BLaER1 treated with 17β-estradiol and CSF1 and Interleukin-3, amounts not matched to agents 10 nM and 100 nM (cell line): ENCODE measurements at regions not wholly inside any gene's neighbourhood (a gene's known extent, or its start where the extent isn't known, plus 50 kb on each side); places are given as distances from the start of the nearest gene placed in this dataset.

Source experiments
- H3K27ac ChIP-seq, 11 experiments: shearing (Covaris generic); formaldehyde crosslinking; 2 replicates each; pipeline ENCODE4 v1.8.1; 2022
- H3K27me3 ChIP-seq, 11 experiments: shearing (Covaris generic); formaldehyde crosslinking; 2 replicates each; pipeline ENCODE4 v1.8.1; 2022
- H3K36me3 ChIP-seq, 11 experiments: shearing (Covaris generic); formaldehyde crosslinking; 2 replicates each; pipeline ENCODE4 v1.8.1; 2022
- H3K4me1 ChIP-seq, 10 experiments: shearing (Covaris generic); formaldehyde crosslinking; 2 replicates each; pipeline ENCODE4 v1.8.1; 2022
- H3K4me2 ChIP-seq, 11 experiments: shearing (Covaris generic); formaldehyde crosslinking; 2 replicates each; pipeline ENCODE4 v1.8.1; 2022
- H3K4me3 ChIP-seq, 10 experiments: shearing (Covaris generic); formaldehyde crosslinking; 2 replicates each; pipeline ENCODE4 v1.8.1; 2022
- H3K9ac ChIP-seq, 11 experiments: shearing (Covaris generic); formaldehyde crosslinking; 2 replicates each; pipeline ENCODE4 v1.8.1; 2022
- H3K9me3 ChIP-seq, 11 experiments: shearing (Covaris generic); formaldehyde crosslinking; replicated peaks in 1 of 11; 2 replicates each; pipeline ENCODE4 v1.8.1; 2022
- H4K20me1 ChIP-seq, 11 experiments: shearing (Covaris generic); formaldehyde crosslinking; 2 replicates each; pipeline ENCODE4 v1.8.1; 2022
- Cebpa-rat ChIP-seq, 11 experiments: shearing (Covaris generic); IDR thresholded peaks; 2 replicates each; pipeline ENCODE4 v1.8.1; 2022

GRCh38 chr2:14120376-14120775 lies 512.1 kb upstream of the LRATD1 start:
- H3K27me3 ChIP-seq = no peaks in the 10 kb centered on the region
- no peak overlapping the region for H3K4me3 ChIP-seq
- TF ChIP-seq Cebpa-rat (IDR thresholded peaks at IDR 0.05) = no peak
- no peak overlapping the region for H3K27ac ChIP-seq
- no peak overlapping the region for H3K9ac ChIP-seq
- H3K9me3 ChIP-seq = no peaks in the 10 kb centered on the region; a peak in 1 of 22 replicates
- no peak overlapping the region for H3K4me2 ChIP-seq
- H3K36me3 ChIP-seq = no peaks in the 10 kb centered on the region
- peaks cover 0 to 7% (median 0%) of the 10 kb centered on the region in 10 experiments; a peak in 3 of 20 replicates for H3K4me1 ChIP-seq
- H4K20me1 ChIP-seq = no peaks in the 10 kb centered on the region

- no peaks in the 10 kb centered on the region for H3K36me3 ChIP-seq
- H3K27me3 ChIP-seq = no peaks in the 10 kb centered on the region
- H3K9ac ChIP-seq = no peak overlapping the region
- H4K20me1 ChIP-seq = no peaks in the 10 kb centered on the region
- no peaks in the 10 kb centered on the region for H3K9me3 ChIP-seq
- no peak overlapping the region for H3K4me2 ChIP-seq
- peaks cover 0 to 9% (median 0%) of the 10 kb centered on the region in 10 experiments; a peak in 5 of 20 replicates for H3K4me1 ChIP-seq
- no peak for TF ChIP-seq Cebpa-rat (IDR thresholded peaks at IDR 0.05)
- H3K27ac ChIP-seq = no peak overlapping the region
- no peak overlapping the region for H3K4me3 ChIP-seq
Measured at GRCh38 chr2:14123436-14124103, 508.9 kb upstream of the LRATD1 start.

- Histone ChIP-seq H3K27me3 (no peaks in the 10 kb centered on the region), H3K9ac (no peak overlapping the region), H3K9me3 (no peaks in the 10 kb centered on the region), H3K4me2 (no peak overlapping the region), H3K27ac (no peak overlapping the region), H3K36me3 (no peaks in the 10 kb centered on the region), H4K20me1 (no peaks in the 10 kb centered on the region), H3K4me3 (no peak overlapping the region), H3K4me1 (peaks cover 0 to 9% (median 0%) of the 10 kb centered on the region in 10 experiments; a peak in 5 of 20 replicates)
- no peak for TF ChIP-seq Cebpa-rat (IDR thresholded peaks at IDR 0.05)
Measured at GRCh38 chr2:14125624-14126293, 506.8 kb upstream of the LRATD1 start.

- H3K4me1 ChIP-seq = peaks cover 0 to 9% (median 0%) of the 10 kb centered on the region in 10 experiments; a peak in 2 of 20 replicates
- H3K27me3 ChIP-seq = no peaks in the 10 kb centered on the region
- no peak for TF ChIP-seq Cebpa-rat (IDR thresholded peaks at IDR 0.05)
- no peaks in the 10 kb centered on the region for H3K36me3 ChIP-seq
- H3K4me2 ChIP-seq = 0 out of 22 replicates have a peak overlapping the region, but pooled peaks of 1 of the 11 experiments have one; percentile 6
- no peak overlapping the region for H3K27ac ChIP-seq
- H3K9ac ChIP-seq = no peak overlapping the region
- H3K9me3 ChIP-seq = no peaks in the 10 kb centered on the region
- H4K20me1 ChIP-seq = no peaks in the 10 kb centered on the region
- H3K4me3 ChIP-seq = no peak overlapping the region
Measured at GRCh38 chr2:14126846-14127245, 505.7 kb upstream of the LRATD1 start.

- Histone ChIP-seq H3K4me2 (0 out of 22 replicates have a peak overlapping the region, but pooled peaks of 1 of the 11 experiments have one; percentile 6), H3K9ac (no peak overlapping the region), H3K27me3 (no peaks in the 10 kb centered on the region), H4K20me1 (no peaks in the 10 kb centered on the region), H3K4me3 (no peak overlapping the region), H3K9me3 (peaks cover 0 to under 1% (median 0%) of the 10 kb centered on the region in 11 experiments; a peak in 1 of 22 replicates), H3K4me1 (peaks cover 0 to 9% (median 0%) of the 10 kb centered on the region in 10 experiments; a peak in 2 of 20 replicates), H3K27ac (no peak overlapping the region), H3K36me3 (no peaks in the 10 kb centered on the region)
- no peak for TF ChIP-seq Cebpa-rat (IDR thresholded peaks at IDR 0.05)
Measured at GRCh38 chr2:14127765-14128164, 504.8 kb upstream of the LRATD1 start.

- Histone ChIP-seq H3K36me3 (no peaks in the 10 kb centered on the region), H3K9ac (no peak overlapping the region), H3K27ac (no peak overlapping the region), H3K4me2 (no peak overlapping the region), H4K20me1 (no peaks in the 10 kb centered on the region), H3K4me1 (peaks cover 0 to 10% (median 8%) of the 10 kb centered on the region in 10 experiments; a peak in 9 of 20 replicates), H3K27me3 (no peaks in the 10 kb centered on the region), H3K9me3 (peaks cover 0 to 8% (median 3%) of the 10 kb centered on the region in 11 experiments; a peak in 4 of 22 replicates), H3K4me3 (no peak overlapping the region)
- no peak for TF ChIP-seq Cebpa-rat (IDR thresholded peaks at IDR 0.05)
Measured at GRCh38 chr2:14132386-14132785, 500.1 kb upstream of the LRATD1 start.

GRCh38 chr2:14134771-14135170 lies 497.7 kb upstream of the LRATD1 start:
- Histone ChIP-seq H4K20me1 (no peaks in the 10 kb centered on the region), H3K9ac (no peak overlapping the region), H3K27me3 (no peaks in the 10 kb centered on the region), H3K27ac (no peak overlapping the region), H3K4me1 (peaks cover 0 to 14% (median 6%) of the 10 kb centered on the region in 10 experiments; a peak in 8 of 20 replicates), H3K9me3 (peaks cover 0 to 8% (median 3%) of the 10 kb centered on the region in 11 experiments; a peak in 4 of 22 replicates), H3K4me2 (peak overlapping the region in 1 of 11 experiments; percentile 2; a peak in 1 of 22 replicates), H3K4me3 (no peak overlapping the region), H3K36me3 (no peaks in the 10 kb centered on the region)
- no peak for TF ChIP-seq Cebpa-rat (IDR thresholded peaks at IDR 0.05)

- Histone ChIP-seq H3K4me3 (no peak overlapping the region), H3K27ac (no peak overlapping the region), H3K36me3 (no peaks in the 10 kb centered on the region), H3K4me2 (peak overlapping the region in 4 of 11 experiments; percentile 6 to 29 (median 26); a peak in 6 of 22 replicates), H3K4me1 (peaks cover 0 to 14% (median 6%) of the 10 kb centered on the region in 10 experiments; a peak in 8 of 20 replicates), H3K9ac (no peak overlapping the region), H3K9me3 (peaks cover 0 to 8% (median 3%) of the 10 kb centered on the region in 11 experiments; a peak in 4 of 22 replicates), H4K20me1 (no peaks in the 10 kb centered on the region), H3K27me3 (no peaks in the 10 kb centered on the region)
- no peak for TF ChIP-seq Cebpa-rat (IDR thresholded peaks at IDR 0.05)
Measured at GRCh38 chr2:14136030-14136429, 496.5 kb upstream of the LRATD1 start.

- no peak for TF ChIP-seq Cebpa-rat (IDR thresholded peaks at IDR 0.05)
- Histone ChIP-seq H3K27me3 (no peaks in the 10 kb centered on the region), H3K4me2 (no peak overlapping the region), H3K9ac (no peak overlapping the region), H3K4me1 (peaks cover 0 to 14% (median 6%) of the 10 kb centered on the region in 10 experiments; a peak in 8 of 20 replicates), H3K9me3 (peaks cover 0 to 8% (median 3%) of the 10 kb centered on the region in 11 experiments; a peak in 4 of 22 replicates), H3K4me3 (no peak overlapping the region), H4K20me1 (no peaks in the 10 kb centered on the region), H3K36me3 (no peaks in the 10 kb centered on the region), H3K27ac (no peak overlapping the region)
Measured at GRCh38 chr2:14137643-14138042, 494.9 kb upstream of the LRATD1 start.
